Smooth muscle cell (in vitro differentiated cells): ENCODE measurements at regions not wholly inside any gene's neighbourhood (a gene's known extent, or its start where the extent isn't known, plus 50 kb on each side); places are given as distances from the start of the nearest gene placed in this dataset.
A peak's percentile ranks its signal among the peaks of the same experiment; 100 is the strongest.

Experiments
- DNase-seq: peaks from one replicate; lab custom pipeline; 2025; ENCODE audit not compliant: unreplicated experiment; lab: John Stamatoyannopoulos, UW
- H2AFZ ChIP-seq: fragments of 200-600 bp; sonication (generic); 2 replicates; pipeline ENCODE4 v1.6.0; 2016; ENCODE audit warnings: antibody characterized with exemption, low read depth, mild to moderate bottlenecking
- H3F3A ChIP-seq: fragments of 200-600 bp; sonication (generic); 2 replicates; pipeline ENCODE4 v1.6.0; 2017; ENCODE audit warnings: antibody characterized with exemption, low read depth
- H3K27ac ChIP-seq: fragments of 200-600 bp; sonication (generic); 2 replicates; pipeline ENCODE4 v1.5.1; 2016; ENCODE audit warnings: low read depth, mild to moderate bottlenecking
- H3K27me3 ChIP-seq: fragments of 200-600 bp; sonication (generic); 2 replicates; pipeline ENCODE4 v1.6.1; 2016; ENCODE audit warnings: low read depth, mild to moderate bottlenecking
- H3K36me3 ChIP-seq: fragments of 200-600 bp; sonication (generic); 2 replicates; pipeline ENCODE4 v1.5.1; 2016; ENCODE audit warnings: low read depth
- H3K4me1 ChIP-seq: fragments of 200-600 bp; sonication (generic); 2 replicates; pipeline ENCODE4 v1.5.1; 2016; ENCODE audit warnings: low read depth
- H3K4me2 ChIP-seq: fragments of 200-600 bp; sonication (generic); 2 replicates; pipeline ENCODE4 v1.6.0; 2016; ENCODE audit warnings: mild to moderate bottlenecking
- H3K4me3 ChIP-seq: fragments of 200-600 bp; sonication (generic); 2 replicates; pipeline ENCODE4 v1.5.1; 2016; ENCODE audit warnings: mild to moderate bottlenecking
- H3K79me2 ChIP-seq: fragments of 200-600 bp; sonication (generic); 2 replicates; pipeline ENCODE4 v1.6.0; 2016; ENCODE audit warnings: low read depth, mild to moderate bottlenecking
- H3K9ac ChIP-seq: fragments of 200-600 bp; sonication (generic); 2 replicates; pipeline ENCODE4 v1.6.0; 2016; ENCODE audit warnings: low read depth
- H3K9me3 ChIP-seq: fragments of 200-600 bp; sonication (generic); replicated peaks from 2 replicates; pipeline ENCODE4 v1.5.1; 2016; ENCODE audit warnings: low read depth
- H4K20me1 ChIP-seq: fragments of 200-600 bp; sonication (generic); 2 replicates; pipeline ENCODE4 v1.6.0; 2016; ENCODE audit warnings: low read depth
- CTCF ChIP-seq: fragments of 200-600 bp; sonication (generic); IDR thresholded peaks from 2 replicates; pipeline ENCODE4 v1.5.1; 2017; ENCODE audit warnings: borderline replicate concordance, mild to moderate bottlenecking, antibody characterized with exemption; ENCODE audit not compliant: insufficient read depth, poor library complexity, severe bottlenecking
- WGBS: methylation state at CpG from one replicate; pipeline ENCODE4 v1.1.7; 2016; ENCODE audit warnings: low lambda C conversion rate; 5-methylcytosine and 5-hydroxymethylcytosine counted together

- TF ChIP-seq CTCF: no peak
- no peak overlapping the region for H3K4me2 ChIP-seq
- peaks cover 5% of the 10 kb centered on the region for H3K4me1 ChIP-seq
- H3F3A ChIP-seq: peaks cover 7% of the 10 kb centered on the region
- H3K27me3 ChIP-seq: no peaks in the 10 kb centered on the region
- H3K9ac ChIP-seq: no peak overlapping the region
- H3K36me3 ChIP-seq: no peaks in the 10 kb centered on the region
- no peak for DNase-seq
- H3K79me2 ChIP-seq: no peaks in the 10 kb centered on the region
- no peak overlapping the region for H2AFZ ChIP-seq
- H3K27ac ChIP-seq: no peak overlapping the region
- H3K4me3 ChIP-seq: no peak overlapping the region
- H4K20me1 ChIP-seq: no peaks in the 10 kb centered on the region
- no peaks in the 10 kb centered on the region for H3K9me3 ChIP-seq
These were observed 212.8 kb downstream of the LTN1 start for GRCh38 chr21:28779914-28780313.

GRCh38 chr21:28776251-28776650 lies 216.4 kb downstream of the LTN1 start:
- H3K79me2 ChIP-seq: no peaks in the 10 kb centered on the region
- no peaks in the 10 kb centered on the region for H3K27me3 ChIP-seq
- H4K20me1 ChIP-seq: no peaks in the 10 kb centered on the region
- peak overlapping the region; percentile 20 for H3K4me2 ChIP-seq
- no peak for DNase-seq
- H3K4me3 ChIP-seq: no peak overlapping the region
- no peak overlapping the region for H3K9ac ChIP-seq
- H2AFZ ChIP-seq: no peak overlapping the region
- peak overlapping the region; percentile 90 for H3K27ac ChIP-seq
- 39% methylated on average over 2 of the region's 2 CpGs for WGBS
- peaks cover 17% of the 10 kb centered on the region for H3K4me1 ChIP-seq
- H3K36me3 ChIP-seq: no peaks in the 10 kb centered on the region
- no peak for TF ChIP-seq CTCF
- H3F3A ChIP-seq: peaks cover 10% of the 10 kb centered on the region
- no peaks in the 10 kb centered on the region for H3K9me3 ChIP-seq

GRCh38 chr21:28775071-28775470 lies 217.6 kb downstream of the LTN1 start:
- DNase-seq: no peak
- WGBS: 79% methylated on average over 2 of the region's 2 CpGs
- TF ChIP-seq CTCF: no peak
- Histone ChIP-seq H3K36me3 (no peaks in the 10 kb centered on the region), H2AFZ (no peak overlapping the region), H3K4me1 (peaks cover 17% of the 10 kb centered on the region), H3K79me2 (no peaks in the 10 kb centered on the region), H3K27me3 (no peaks in the 10 kb centered on the region), H3K9me3 (no peaks in the 10 kb centered on the region), H3K9ac (no peak overlapping the region), H3K27ac (no peak overlapping the region), H4K20me1 (no peaks in the 10 kb centered on the region), H3K4me3 (no peak overlapping the region), H3F3A (peaks cover 10% of the 10 kb centered on the region), H3K4me2 (peak overlapping the region; percentile 20)

- no peak overlapping the region for H3K4me3 ChIP-seq
- 73% methylated on average over 2 of the region's 2 CpGs for WGBS
These were observed 219.6 kb downstream of the LTN1 start for GRCh38 chr21:28773036-28773435.

More at GRCh38 chr21:28773036-28773435, 219.6 kb downstream of the LTN1 start:
- no peak overlapping the region for H2AFZ ChIP-seq
- H3K9me3 ChIP-seq: no peaks in the 10 kb centered on the region
- peaks cover 17% of the 10 kb centered on the region for H3K4me1 ChIP-seq
- H3K27ac ChIP-seq: peak overlapping the region; percentile 92
- H3F3A ChIP-seq: peaks cover 10% of the 10 kb centered on the region
- no peak for TF ChIP-seq CTCF
- no peak for DNase-seq
- H3K4me2 ChIP-seq: peak overlapping the region; percentile 66
- no peaks in the 10 kb centered on the region for H3K79me2 ChIP-seq
- H3K27me3 ChIP-seq: no peaks in the 10 kb centered on the region
- no peak overlapping the region for H3K9ac ChIP-seq
- no peaks in the 10 kb centered on the region for H4K20me1 ChIP-seq
- no peaks in the 10 kb centered on the region for H3K36me3 ChIP-seq
